H9 (cell line): ENCODE measurements at regions not wholly inside any gene's neighbourhood (a gene's known extent, or its start where the extent isn't known, plus 50 kb on each side); places are given as distances from the start of the nearest gene placed in this dataset.

Experiments
- DNase-seq: peaks from one replicate; pipeline ENCODE4 v3.0.0-alpha.2; 2017
- H2AFZ ChIP-seq: one replicate; pipeline ENCODE4 v1.6.1; 2013; ENCODE audit warnings: mild to moderate bottlenecking, low read length, control low read depth, moderate library complexity
- H2AK5ac ChIP-seq: 2 replicates; pipeline ENCODE4 v1.6.1; 2013; ENCODE audit warnings: low read length, control low read depth, mixed read lengths; ENCODE audit not compliant: insufficient read length
- H2BK120ac ChIP-seq: one replicate; pipeline ENCODE4 v1.6.1; 2013; ENCODE audit warnings: low read depth, mild to moderate bottlenecking, low read length, control low read depth, inconsistent platforms; ENCODE audit not compliant: poor library complexity, severe bottlenecking
- H2BK12ac ChIP-seq: 2 replicates; pipeline ENCODE4 v1.6.1; 2013; ENCODE audit warnings: low read length, control low read depth, mixed read lengths, low read depth; ENCODE audit not compliant: insufficient read length
- H2BK15ac ChIP-seq: 2 replicates; pipeline ENCODE4 v1.6.1; 2013; ENCODE audit warnings: low read depth, low read length, control low read depth
- H2BK20ac ChIP-seq: one replicate; pipeline ENCODE4 v1.6.1; 2013; ENCODE audit warnings: low read depth, mild to moderate bottlenecking, low read length, control low read depth, inconsistent platforms; ENCODE audit not compliant: poor library complexity, severe bottlenecking
- H2BK5ac ChIP-seq: 2 replicates; pipeline ENCODE4 v1.6.1; 2013; ENCODE audit warnings: low read length, control low read depth, mixed read lengths; ENCODE audit not compliant: insufficient read length
- H3K14ac ChIP-seq: 2 replicates; pipeline ENCODE4 v1.6.1; 2013; ENCODE audit warnings: low read length, control low read depth; ENCODE audit not compliant: insufficient read depth
- H3K18ac ChIP-seq: 2 replicates; pipeline ENCODE4 v1.6.1; 2013; ENCODE audit warnings: low read depth, mild to moderate bottlenecking, mixed read lengths, low read length, control low read depth; ENCODE audit not compliant: insufficient read length
- H3K23ac ChIP-seq: 2 replicates; pipeline ENCODE4 v1.6.1; 2013; ENCODE audit warnings: low read length, control low read depth, mixed read lengths, low read depth; ENCODE audit not compliant: insufficient read length
- H3K23me2 ChIP-seq: 2 replicates; pipeline ENCODE4 v1.6.1; 2013; ENCODE audit warnings: low read depth, mild to moderate bottlenecking, mixed read lengths, low read length, control low read depth; ENCODE audit not compliant: insufficient read length, poor library complexity, severe bottlenecking
- H3K27ac ChIP-seq: 2 replicates; pipeline ENCODE4 v1.5.1; 2013; ENCODE audit warnings: low read length, control low read depth, mixed read lengths, low read depth; ENCODE audit not compliant: insufficient read length
- H3K27me3 ChIP-seq: 2 replicates; pipeline ENCODE4 v1.6.1; 2013; ENCODE audit warnings: low read length, control low read depth, inconsistent platforms; ENCODE audit not compliant: insufficient read depth
- H3K4ac ChIP-seq: 2 replicates; pipeline ENCODE4 v1.6.1; 2013; ENCODE audit warnings: low read depth, mild to moderate bottlenecking, control low read depth, inconsistent platforms, low read length, moderate library complexity
- H3K4me1 ChIP-seq: 2 replicates; pipeline ENCODE4 v1.6.1; 2013; ENCODE audit warnings: low read length, control low read depth, inconsistent platforms; ENCODE audit not compliant: insufficient read depth
- H3K4me2 ChIP-seq: 2 replicates; pipeline ENCODE4 v1.6.1; 2013; ENCODE audit warnings: low read length, control low read depth, mixed read lengths; ENCODE audit not compliant: insufficient read length, insufficient read depth
- H3K56ac ChIP-seq: 2 replicates; pipeline ENCODE4 v1.6.1; 2013; ENCODE audit warnings: low read depth, mild to moderate bottlenecking, mixed read lengths, low read length, control low read depth; ENCODE audit not compliant: insufficient read length
- H3K79me1 ChIP-seq: 2 replicates; pipeline ENCODE4 v1.6.1; 2013; ENCODE audit warnings: low read depth, mild to moderate bottlenecking, moderate library complexity, low read length, control low read depth, inconsistent platforms; ENCODE audit not compliant: insufficient read depth, poor library complexity, severe bottlenecking
- H3K79me2 ChIP-seq: 2 replicates; pipeline ENCODE4 v1.6.1; 2013; ENCODE audit warnings: low read length, control low read depth, inconsistent platforms; ENCODE audit not compliant: insufficient read depth
- H3K9ac ChIP-seq: 2 replicates; pipeline ENCODE4 v1.6.1; 2013; ENCODE audit warnings: low read length, control low read depth, mixed read lengths; ENCODE audit not compliant: insufficient read length; ENCODE audit errors: extremely low read depth
- H3K9me3 ChIP-seq: one replicate; pipeline ENCODE4 v1.6.1; 2013; ENCODE audit warnings: low read depth, low read length, inconsistent platforms; ENCODE audit not compliant: control insufficient read depth
- H3T11ph ChIP-seq: one replicate; pipeline ENCODE4 v1.6.1; 2013; ENCODE audit warnings: mild to moderate bottlenecking, low read length, control low read depth, inconsistent platforms
- H4K20me1 ChIP-seq: one replicate; pipeline ENCODE4 v1.6.1; 2013; ENCODE audit not compliant: control insufficient read depth, insufficient read length, insufficient read depth
- H4K5ac ChIP-seq: 2 replicates; pipeline ENCODE4 v1.6.1; 2013; ENCODE audit warnings: low read depth, mild to moderate bottlenecking, mixed read lengths, low read length, control low read depth; ENCODE audit not compliant: insufficient read length
- H4K8ac ChIP-seq: replicated peaks from 2 replicates; pipeline ENCODE4 v1.6.1; 2013; ENCODE audit warnings: low read length, control low read depth, mixed read lengths, low read depth; ENCODE audit not compliant: insufficient read length
- H4K91ac ChIP-seq: 2 replicates; pipeline ENCODE4 v1.6.1; 2013; ENCODE audit warnings: low read depth, mild to moderate bottlenecking, moderate library complexity, mixed read lengths, low read length, control low read depth; ENCODE audit not compliant: insufficient read length
- H3K27ac Mint-ChIP-seq, 3 experiments: 2 replicates in 2 of 3; 3 replicates in 1 of 3; pipeline ENCODE4 v1.8.0; 2020 to 2021; ENCODE audit warnings: mixed read lengths in 3 of 3, mild to moderate bottlenecking in 1 of 3, moderate library complexity in 1 of 3
- H3K27me3 Mint-ChIP-seq: 2 replicates; pipeline ENCODE4 v1.8.0; 2021; ENCODE audit warnings: low read depth, mild to moderate bottlenecking, moderate library complexity, mixed read lengths
- H3K36me3 Mint-ChIP-seq, 3 experiments: 2 replicates in 2 of 3; 3 replicates in 1 of 3; pipeline ENCODE4 v1.8.0; 2020 to 2021; ENCODE audit warnings: low read depth in 3 of 3, mixed read lengths in 3 of 3; ENCODE audit not compliant: insufficient read depth in 1 of 3
- H3K4me1 Mint-ChIP-seq, 2 experiments: 2 replicates each; pipeline ENCODE4 v1.8.0; 2020; ENCODE audit warnings: mixed read lengths in 2 of 2
- H3K4me3 Mint-ChIP-seq, 2 experiments: 2 replicates in 1 of 2; 3 replicates in 1 of 2; pipeline ENCODE4 v1.8.0; 2020 to 2021; ENCODE audit warnings: mild to moderate bottlenecking in 2 of 2, mixed read lengths in 2 of 2, moderate library complexity in 1 of 2
- H3K9me3 Mint-ChIP-seq, 2 experiments: 2 replicates in 1 of 2; 3 replicates in 1 of 2; pipeline ENCODE4 v1.8.0; 2020; ENCODE audit warnings: mild to moderate bottlenecking in 2 of 2, mixed read lengths in 2 of 2, moderate library complexity in 1 of 2
- WGBS: extraction: QIAGEN DNeasy Blood & Tissue Kit; methylation state at CpG from one replicate; pipeline ENCODE4 v1.1.7; 2013; ENCODE audit warnings: missing lambda C conversion rate, low lambda C conversion rate, mixed read lengths; ENCODE audit not compliant: insufficient read length; ENCODE audit errors: extremely low coverage; 5-methylcytosine and 5-hydroxymethylcytosine counted together
- TF ChIP-seq, protein P1 (sequence below): fragments of 200-600 bp; sonication (generic); conservative IDR thresholded peaks from 3 replicates; pipeline ENCODE4 v1.8.0; 2021; ENCODE audit warnings: antibody characterized with exemption, mild to moderate bottlenecking

DNA sequence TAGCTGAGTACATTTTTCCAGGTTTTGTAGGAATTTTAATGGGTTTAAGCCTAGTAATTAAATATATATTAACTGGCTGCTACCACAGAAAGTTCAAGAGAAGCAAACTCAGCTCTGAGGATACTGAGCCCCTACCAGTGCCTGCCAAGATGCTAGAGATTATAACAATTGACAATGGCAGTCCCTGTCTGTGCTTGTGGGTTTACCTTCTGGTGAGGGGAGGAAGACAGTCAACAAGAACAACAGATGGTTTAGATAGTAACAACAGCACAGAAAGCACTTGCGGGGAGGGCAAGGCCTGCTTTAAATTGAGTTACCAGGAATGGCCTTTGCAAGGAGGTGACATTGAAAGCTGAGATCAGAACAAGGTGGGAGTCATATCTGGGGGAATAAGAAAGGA is 56.6 kb upstream of the ARHGEF3 start:
- no peaks in the 10 kb centered on the region for H3K36me3 Mint-ChIP-seq

More for the DNA sequence above, 56.6 kb upstream of the ARHGEF3 start:
- no peak overlapping the region for H2BK20ac ChIP-seq
- H2BK120ac ChIP-seq: no peak overlapping the region
- TF ChIP-seq, protein P1, sequence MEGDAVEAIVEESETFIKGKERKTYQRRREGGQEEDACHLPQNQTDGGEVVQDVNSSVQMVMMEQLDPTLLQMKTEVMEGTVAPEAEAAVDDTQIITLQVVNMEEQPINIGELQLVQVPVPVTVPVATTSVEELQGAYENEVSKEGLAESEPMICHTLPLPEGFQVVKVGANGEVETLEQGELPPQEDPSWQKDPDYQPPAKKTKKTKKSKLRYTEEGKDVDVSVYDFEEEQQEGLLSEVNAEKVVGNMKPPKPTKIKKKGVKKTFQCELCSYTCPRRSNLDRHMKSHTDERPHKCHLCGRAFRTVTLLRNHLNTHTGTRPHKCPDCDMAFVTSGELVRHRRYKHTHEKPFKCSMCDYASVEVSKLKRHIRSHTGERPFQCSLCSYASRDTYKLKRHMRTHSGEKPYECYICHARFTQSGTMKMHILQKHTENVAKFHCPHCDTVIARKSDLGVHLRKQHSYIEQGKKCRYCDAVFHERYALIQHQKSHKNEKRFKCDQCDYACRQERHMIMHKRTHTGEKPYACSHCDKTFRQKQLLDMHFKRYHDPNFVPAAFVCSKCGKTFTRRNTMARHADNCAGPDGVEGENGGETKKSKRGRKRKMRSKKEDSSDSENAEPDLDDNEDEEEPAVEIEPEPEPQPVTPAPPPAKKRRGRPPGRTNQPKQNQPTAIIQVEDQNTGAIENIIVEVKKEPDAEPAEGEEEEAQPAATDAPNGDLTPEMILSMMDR: no peak
- Mint-ChIP-seq H3K9me3 (no peaks in the 10 kb centered on the region), H3K27me3 (no peaks in the 10 kb centered on the region), H3K4me1 (peaks cover 17 to 29% of the 10 kb centered on the region in 2 experiments), H3K27ac (no peak overlapping the region), H3K4me3 (no peak overlapping the region)
- H3K27me3 ChIP-seq: no peaks in the 10 kb centered on the region
- no peaks in the 10 kb centered on the region for H3K79me1 ChIP-seq
- no peak overlapping the region for H3K9ac ChIP-seq
- H2BK15ac ChIP-seq: no peak overlapping the region
- H4K8ac ChIP-seq: no peak overlapping the region
- no peaks in the 10 kb centered on the region for H3K23me2 ChIP-seq
- no peak overlapping the region for H2AK5ac ChIP-seq
- no peaks in the 10 kb centered on the region for H3K79me2 ChIP-seq
- H3K4ac ChIP-seq: no peak overlapping the region
- H4K5ac ChIP-seq: no peak overlapping the region
- H3K23ac ChIP-seq: no peak overlapping the region
- no peak overlapping the region for H2BK12ac ChIP-seq
- H3K14ac ChIP-seq: no peak overlapping the region
- H2BK5ac ChIP-seq: no peak overlapping the region
- no peak overlapping the region for H3K27ac ChIP-seq
- DNase-seq: no peak
- H3K4me2 ChIP-seq: no peak overlapping the region
- H3T11ph ChIP-seq: no peak overlapping the region
- no peak overlapping the region for H3K18ac ChIP-seq
- H3K56ac ChIP-seq: no peak overlapping the region
- no peaks in the 10 kb centered on the region for H4K20me1 ChIP-seq
- H4K91ac ChIP-seq: no peak overlapping the region
- H3K4me1 ChIP-seq: no peaks in the 10 kb centered on the region; the same call in 1 of the 2 replicates
- H2AFZ ChIP-seq: no peak overlapping the region
- WGBS: no CpG with 5 or more reads among the region's 1 CpG
- H3K9me3 ChIP-seq: no peaks in the 10 kb centered on the region
